Activated T-helper 1 cell treated with anti-CD3 and anti-CD28 coated beads, Interleukin-2, amount 50 U/mL, for 16 hours (primary cell): ENCODE measurements at regions not wholly inside any gene's neighbourhood (a gene's known extent, or its start where the extent isn't known, plus 50 kb on each side); places are given as distances from the start of the nearest gene placed in this dataset.

Source experiments
- DNase-seq, 2 donors: peaks; one replicate each; pipeline ENCODE4 v3.0.0-alpha.2; 2020; ENCODE audit warnings: low read depth in 1 of 2, low spot score in 1 of 2

DNA sequence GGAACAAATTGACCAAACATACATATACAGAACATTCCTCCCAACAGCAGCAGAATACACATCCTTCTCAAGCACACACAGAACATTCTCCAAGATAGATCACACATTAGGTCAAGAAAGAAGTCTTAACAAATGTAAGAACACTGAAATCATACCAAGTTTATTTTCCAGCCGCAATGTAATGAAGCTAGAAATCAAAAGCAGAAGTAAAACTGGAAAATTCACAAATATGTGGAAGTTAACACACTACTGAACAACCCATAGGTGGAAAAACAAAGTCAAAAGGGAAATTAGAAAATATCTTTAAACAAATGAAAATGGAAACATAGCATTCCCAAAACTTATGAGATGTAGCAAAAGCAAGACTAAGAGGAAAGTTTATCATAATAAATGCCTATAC, 692.6 kb downstream of the DIAPH3 start:
- no peak for DNase-seq

DNA sequence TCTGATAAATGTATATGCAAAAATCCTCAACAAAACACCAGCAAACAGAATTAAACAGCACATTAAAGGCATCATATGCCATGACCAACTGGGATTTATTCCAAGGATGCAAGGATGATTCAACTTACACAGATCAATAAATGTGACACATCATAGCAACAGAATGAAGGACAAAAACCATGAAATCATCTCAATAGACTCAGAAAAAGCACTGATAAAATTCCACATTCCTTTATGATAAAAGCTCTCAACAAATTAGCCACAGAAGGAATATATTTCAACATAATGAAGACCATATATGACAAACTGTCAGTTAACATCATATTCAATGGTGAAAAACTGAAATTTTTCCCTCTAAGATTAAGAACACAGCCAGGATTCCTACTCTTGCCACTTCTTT, 691.6 kb downstream of the DIAPH3 start:
- no peak for DNase-seq

DNA sequence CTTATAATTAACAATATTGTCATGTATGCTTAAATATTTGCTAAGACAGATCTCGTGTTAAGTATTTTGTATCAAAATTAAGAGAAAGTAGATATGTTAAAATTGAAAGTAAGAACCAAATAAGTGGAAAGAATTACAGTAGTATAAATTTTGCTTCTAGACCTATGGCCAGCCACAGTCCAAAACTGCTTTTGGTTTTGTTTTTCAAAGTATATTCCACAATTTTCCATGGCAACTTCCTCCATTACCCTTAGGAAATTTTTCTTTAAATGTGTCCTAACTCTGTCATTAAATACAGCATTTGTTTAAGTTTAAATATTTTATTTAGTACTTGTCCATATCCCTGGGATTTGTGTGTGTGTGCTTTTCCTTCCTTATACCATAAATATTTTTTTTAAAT, 689.0 kb downstream of the DIAPH3 start:
- no peak for DNase-seq

DNA sequence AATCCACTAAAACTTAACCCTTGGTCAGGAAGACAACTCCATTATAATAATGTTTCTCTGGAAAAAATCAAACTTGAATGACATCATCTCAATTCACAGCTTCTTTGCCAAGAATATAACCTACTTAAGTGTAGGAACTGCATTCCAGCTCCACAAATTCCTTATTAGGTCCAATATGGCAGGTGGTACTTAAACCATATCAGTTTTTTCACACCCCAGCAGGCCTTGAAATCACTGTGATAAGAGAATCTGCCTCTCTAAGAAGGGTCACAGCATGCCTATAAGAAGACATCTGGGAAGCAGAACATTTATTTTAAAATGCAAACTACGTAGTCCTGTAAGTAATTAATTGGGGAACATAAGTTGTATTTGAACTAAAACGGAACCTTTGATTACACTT, 687.8 kb downstream of the DIAPH3 start:
- no peak for DNase-seq

DNA sequence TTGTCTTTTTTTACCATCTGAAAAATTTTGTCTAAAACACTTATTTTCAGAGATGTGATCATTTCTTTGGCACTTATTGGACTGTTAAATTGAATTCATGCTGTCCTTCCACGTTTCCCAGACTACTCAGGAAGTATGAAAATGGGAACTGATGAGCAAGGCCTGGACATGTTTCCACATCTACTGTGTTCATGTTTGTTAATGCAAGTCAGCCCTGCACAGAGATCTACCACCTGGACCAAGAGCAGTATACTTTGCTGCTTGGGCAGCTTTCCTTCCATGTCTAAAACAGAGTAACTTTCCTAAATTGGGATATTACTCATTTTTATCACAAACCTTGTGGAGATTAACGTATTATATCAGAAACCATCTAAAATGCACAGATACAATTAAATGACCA, 687.4 kb downstream of the DIAPH3 start:
- no peak for DNase-seq

DNA sequence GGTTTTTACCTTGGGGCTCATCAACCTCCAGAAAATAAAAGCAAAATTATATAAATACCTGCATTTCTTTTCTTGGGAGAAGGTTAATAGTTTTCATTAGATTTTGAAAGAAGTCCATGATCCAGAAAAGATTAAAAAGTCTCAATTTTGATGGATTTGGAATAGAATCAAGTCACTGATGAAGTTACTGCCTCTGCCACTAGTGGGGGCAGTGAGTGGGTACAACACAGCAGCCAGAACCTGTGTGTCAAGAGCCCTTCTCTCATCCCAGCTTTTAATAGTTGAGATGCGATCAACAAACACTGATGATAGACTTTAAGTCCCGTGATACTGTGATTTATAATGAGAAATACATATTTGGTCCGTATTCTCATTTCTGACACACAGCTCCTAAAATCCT, 686.7 kb downstream of the DIAPH3 start:
- no peak for DNase-seq

DNA sequence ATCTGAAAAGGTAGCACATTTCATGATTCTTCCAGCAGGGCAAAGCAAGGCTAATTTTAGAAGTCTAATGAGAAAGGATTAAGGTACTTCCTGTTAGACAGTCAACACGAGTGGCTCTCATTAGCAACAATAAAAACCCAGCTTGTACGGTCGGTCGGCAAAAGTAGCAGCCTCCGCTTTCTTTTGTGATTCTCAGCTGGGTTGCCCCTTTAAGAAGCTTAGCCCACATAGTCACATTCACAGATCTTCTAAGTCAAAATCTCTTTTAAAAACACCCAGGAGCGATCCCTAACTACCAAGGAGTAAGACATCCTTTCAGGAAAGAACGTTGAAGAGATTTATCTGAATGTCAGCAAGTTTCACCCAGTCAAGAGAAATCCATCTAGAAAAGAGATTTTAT, 684.8 kb downstream of the DIAPH3 start:
- DNase-seq = no peak

DNA sequence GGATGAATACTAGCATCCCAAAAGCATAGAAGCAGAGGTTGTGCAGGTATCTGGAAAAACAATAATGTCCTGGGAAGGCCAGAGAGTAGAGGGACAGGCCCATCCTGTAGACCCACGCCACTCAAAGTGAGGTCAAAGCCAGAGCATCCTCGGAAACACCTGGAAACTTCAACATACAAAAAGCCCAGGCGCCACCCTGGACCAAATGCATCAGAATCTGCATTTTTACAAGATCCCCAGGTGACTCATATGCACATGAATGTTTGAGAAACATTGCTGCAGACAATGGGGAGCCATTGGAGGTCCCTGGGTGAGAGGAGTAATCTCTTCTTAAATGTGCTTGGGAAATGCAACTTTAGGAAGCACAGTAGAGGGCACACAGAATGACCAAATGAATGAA, 684.1 kb downstream of the DIAPH3 start:
- DNase-seq = no peak

DNA sequence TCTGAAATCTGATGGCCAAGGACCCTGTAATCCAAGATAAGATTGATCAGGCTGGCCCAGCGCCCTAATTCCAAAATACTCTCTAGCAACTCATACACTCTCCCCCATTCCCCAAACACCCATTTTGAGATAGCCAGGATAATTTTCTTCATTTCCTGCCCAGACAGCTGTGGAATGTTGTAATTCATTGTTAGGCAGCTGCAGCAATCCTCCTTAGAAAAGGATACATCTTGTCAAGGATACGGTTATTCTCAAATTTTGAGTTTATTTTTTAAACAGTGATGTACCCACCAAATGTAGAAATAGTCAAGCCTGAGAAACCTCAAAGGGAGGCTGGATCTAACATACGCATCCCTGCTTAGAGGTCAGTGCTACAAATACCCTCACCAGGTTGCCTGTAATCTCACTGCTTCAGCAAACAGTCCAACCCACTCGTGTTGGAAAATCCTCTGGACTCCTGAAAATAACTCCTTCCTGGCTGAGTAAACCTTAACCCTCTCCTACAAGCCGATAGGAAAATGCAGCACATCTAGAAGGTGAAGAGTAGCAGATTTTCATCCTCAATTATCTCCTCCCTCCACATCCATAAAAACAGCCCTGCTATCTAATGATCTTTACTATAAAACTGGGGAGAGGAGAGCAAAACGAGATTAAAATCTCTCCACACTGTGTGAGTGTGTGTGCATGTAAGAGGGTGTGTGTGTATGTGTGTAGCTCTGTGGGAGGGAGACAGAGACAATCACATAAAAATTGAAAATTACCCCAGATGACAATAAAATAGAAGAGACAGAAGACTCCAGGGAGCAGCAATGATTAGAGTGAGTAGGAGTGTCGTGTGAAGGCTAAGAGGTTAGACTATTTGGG, 683.1 kb downstream of the DIAPH3 start:
- no peak for DNase-seq

DNA sequence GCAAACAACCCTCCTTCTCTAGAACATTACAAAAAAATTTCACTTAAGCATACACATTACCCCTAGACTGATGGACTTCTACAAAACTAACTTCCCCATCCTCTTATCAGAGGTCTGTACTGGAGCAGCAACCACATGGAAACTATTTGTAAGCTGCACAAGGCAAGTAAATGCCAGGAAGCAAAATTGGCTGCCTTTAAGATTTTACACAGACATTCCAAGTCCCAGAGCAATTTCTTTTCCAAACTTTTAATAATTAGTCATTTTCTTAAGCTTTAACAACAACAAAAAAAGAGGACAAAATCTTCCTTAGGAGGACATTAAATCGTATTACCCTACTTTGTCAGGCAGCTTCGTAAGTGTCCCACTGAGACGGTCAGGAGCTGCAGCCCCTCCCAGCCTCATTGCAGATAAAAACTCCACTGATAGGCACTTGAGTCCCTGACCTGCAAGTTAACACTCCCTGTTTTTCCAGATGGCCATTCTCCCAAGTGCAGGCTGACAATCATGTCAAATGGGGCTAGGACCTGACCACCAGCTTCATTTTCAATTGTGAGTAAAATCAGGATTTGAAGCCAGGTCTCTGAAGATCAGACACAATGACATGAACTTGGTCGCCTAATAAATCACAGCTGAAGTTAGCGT, 680.1 kb downstream of the DIAPH3 start:
- DNase-seq = no peak

DNA sequence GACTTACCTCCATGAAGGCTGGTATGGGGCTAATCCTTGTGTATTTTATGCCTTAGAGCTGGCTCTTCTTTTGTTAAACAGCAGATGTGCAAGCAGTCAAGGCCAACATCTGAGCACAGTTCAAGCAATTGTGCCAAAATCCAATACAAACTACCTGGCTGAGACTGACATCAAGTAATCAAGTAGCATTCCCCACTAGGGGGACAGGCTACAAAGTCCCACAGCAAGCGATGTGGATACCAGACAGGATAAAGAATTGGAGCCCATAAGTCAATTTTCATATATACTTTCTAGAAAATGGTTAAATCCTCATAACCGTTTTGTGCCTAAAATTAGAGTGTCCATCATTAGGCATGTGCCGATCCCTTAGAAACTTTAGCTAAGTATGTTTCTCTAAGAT, 675.8 kb downstream of the DIAPH3 start:
- no peak for DNase-seq

DNA sequence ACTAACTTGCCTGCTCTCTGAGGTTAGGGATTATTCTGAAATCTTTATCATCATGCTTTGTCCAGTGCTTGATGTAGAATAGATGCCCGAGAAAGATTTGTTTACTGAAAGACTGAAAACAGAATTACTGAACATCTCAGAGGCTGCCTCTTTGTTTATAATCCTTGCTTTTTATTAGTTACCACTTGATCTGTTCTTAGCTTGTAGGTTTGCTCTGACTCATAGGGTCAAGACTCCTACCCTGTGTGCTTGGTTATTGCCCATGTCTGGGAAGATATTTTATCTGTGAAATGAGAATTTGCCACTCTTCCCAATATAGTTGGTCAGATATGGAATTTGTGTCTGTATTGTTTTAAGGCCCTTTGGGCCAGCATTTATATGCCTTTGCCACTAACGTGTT, 675.3 kb downstream of the DIAPH3 start:
- DNase-seq = no peak

DNA sequence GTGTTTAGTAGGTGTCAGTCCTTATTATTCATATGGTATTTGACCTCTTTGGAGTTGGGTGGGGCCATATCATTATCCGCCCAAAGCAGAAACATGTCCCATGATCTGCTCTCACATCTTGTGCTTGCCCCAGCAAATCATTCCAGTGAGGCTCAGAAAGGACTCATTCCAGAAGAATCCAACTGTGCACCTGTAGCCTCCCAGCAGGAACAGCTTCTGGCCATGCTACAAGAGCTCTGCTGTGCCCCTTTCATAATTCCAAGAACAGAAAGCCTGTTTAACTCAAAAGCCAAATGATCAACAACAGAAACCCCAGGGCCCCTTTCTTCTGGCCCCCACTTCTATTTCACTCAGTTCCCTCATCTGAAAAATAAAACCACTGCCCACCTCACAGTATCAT, 673.1 kb downstream of the DIAPH3 start:
- no peak for DNase-seq

DNA sequence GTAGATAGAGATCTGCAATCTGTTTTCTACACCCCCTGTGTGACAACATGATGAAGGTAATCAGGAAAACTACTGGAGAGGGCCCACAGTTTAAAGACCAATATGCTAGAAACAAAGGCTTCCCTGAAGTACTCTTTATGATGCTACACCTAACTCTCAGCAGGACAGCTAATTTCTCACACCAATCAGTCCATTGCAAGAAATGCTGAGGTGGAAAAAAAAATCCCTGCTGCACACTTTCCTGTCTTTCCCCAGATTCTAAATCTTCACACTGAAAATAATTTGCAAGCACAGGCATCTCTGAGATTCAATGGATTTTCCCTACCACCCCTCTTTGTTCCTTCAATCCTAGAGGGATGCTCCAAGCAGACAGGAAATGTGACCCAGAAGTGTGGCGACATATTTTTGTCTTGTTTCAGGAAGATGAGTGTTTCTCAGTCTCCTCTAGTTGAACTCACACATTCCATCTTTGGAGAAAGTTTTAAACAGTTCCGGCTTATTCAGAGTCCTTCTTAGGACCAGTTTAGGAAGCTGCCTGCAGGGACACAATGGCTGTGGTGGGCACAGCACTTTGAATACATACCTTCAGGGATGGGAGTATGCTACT, 671.6 kb downstream of the DIAPH3 start:
- DNase-seq = no peak

DNA sequence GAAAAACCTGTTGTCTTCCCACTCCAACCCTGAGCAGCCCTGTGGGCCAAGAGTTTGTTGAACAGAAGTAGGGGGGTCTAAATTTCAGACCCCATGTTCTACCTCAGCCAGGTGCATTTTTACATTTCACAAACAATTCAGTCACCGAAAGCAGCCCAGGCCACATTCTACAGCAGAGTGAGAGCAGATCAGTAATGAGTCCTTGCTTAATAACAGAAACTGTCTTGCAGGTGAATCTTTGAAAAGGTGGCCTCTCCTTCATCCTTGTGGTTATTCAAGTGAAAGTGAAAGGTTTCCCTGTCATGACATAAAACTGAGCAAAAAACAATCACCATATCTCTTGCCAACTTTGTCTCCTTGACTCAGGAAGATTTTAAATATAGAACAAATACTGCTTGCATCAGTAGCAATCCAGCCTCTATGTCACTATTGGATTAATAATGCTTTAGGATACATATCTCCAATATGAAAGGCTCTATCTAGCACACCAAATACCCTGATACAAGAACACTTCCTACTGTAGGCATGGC, 670.2 kb downstream of the DIAPH3 start:
- no peak for DNase-seq

DNA sequence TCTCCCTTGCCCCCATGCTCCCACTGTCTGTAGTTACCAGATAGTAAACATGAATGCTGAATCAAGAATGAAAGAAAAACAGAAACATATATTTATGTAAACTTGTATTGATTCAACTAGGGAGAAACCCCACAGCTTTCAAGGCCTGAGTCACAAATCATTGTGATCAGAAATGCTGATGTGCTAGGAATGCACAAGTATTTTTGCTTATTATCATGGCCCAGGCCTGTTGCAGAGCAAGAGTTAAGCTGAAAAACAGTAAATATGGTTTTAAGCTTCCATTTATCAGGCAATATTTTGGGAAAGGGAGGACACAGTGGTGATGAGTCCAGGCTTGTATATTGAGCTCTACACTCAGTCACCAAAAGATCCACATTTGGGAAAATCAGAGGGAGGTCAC, 669.6 kb downstream of the DIAPH3 start:
- no peak for DNase-seq

DNA sequence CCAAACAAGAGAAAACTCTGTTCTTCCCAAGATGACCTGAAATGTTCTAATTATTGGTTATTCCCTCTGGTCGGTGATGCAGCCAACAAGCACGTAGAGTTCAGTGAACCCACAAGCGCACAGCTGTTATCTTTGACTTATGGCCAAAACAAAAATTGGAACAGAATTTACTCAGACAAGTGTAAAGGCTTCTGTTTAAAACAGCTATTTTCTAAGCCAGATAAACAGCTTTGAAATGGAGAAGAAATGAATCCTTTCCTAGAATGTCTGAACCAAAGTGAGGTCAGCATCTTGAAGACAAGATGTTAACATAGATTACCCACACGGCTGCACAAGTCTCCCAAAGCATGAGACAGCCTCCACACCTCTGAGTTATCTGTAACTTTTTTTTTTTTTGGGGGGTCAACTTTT, 669.2 kb downstream of the DIAPH3 start:
- DNase-seq = no peak

DNA sequence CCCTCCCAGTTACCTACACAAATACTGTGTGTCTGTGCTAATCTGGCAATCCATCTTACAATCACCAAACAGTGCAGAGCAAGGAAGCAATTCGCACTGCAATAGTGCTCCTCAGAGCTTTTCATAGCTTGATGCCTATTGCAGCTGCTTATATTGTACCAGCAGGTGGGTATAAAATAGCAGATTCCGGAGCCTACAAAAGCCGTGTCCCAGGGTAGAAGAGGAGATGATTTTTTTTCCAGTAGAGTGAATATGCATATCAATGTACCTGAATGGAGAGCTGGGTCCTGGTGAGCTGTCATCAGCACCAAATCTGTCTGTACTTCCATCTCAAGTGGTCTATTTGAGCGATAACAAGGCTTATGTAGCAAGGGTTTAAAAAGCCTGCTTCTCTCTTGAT, 668.4 kb downstream of the DIAPH3 start:
- no peak for DNase-seq

DNA sequence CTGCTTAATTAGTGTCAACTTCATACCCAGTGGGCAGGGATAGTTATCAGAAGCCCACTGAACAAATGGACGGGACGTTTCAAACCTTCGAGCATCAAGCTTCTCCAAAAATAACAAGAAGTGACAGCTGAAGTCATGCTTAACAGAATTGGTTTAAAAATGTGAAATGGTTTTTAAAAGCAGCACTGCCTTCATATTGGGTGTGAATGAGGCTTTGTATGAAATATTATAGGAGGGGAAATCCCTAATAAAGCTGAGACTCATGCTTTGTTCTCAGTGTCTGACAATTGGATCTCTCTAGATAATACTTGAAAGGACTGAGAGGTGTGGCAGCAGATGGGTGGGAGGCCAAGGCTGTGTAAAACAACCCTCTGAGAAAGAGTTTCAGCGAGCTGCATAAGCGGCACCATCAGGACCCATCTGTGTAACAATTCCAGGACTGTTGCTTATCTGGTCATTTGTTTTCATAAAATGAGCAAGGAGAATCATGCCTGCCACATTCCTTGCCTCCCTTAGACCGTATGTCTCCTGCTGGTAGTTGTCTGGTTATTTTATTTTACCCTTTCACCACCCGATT, 667.7 kb downstream of the DIAPH3 start:
- no peak for DNase-seq

DNA sequence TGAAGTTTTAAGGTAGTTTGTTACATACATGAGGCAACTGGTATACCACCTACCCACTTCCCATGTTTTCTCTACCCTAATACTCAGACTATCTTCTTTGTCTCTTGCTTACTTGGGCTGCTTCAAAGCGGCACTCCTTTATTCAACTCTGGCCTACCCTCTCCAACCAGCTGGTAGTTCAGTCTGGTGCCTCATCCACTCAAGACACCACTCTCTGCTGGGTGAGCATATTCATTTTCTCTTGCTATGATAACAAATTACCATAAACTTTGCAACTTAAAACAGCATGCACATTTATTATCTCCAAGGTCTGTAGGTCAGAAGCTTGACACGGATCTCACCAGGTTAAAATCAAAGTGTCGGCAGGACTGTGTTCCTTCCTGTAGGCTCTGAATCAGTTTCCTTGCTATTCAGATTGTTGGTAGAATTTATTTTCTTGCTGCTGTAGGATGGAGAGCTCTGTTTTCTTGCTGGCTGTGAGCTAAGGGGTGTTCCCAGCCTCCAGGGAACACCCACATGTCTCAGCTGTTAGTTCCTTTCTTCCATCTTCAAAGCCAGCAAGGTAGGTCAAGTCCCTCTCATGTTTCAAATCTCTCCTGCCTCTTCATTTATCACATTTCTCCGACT, 666.0 kb downstream of the DIAPH3 start:
- DNase-seq = no peak

DNA sequence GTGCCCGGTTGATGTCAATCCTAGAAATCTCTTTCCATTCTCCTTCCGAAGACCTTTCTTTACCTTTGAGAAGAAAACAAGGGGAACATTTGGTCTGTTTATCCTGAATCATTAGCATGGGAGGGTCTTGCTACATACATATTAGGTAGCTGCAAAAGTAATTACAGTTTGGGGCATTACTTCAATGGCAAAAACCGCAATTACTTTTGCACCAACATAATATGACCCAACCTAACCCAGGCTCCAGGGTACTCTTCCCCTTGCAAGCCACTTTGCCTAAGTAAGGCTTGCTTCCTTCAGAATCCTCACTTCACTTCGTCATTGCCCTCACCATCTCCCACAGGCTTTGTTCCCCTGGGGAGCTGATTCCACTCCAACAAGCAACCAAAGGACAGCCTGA, 662.7 kb downstream of the DIAPH3 start:
- DNase-seq = no peak
